GM12875 (cell line): ENCODE measurements at regions not wholly inside any gene's neighbourhood (a gene's known extent, or its start where the extent isn't known, plus 50 kb on each side); places are given as distances from the start of the nearest gene placed in this dataset.

Experiments used
- H3K4me3 ChIP-seq: one replicate; pipeline ENCODE4 v1.5.1; 2011; ENCODE audit warnings: low read depth, low read length, control low read depth
- TF ChIP-seq, protein P1 (sequence below): IDR thresholded peaks from 2 replicates; pipeline ENCODE4 v1.5.1; 2011; ENCODE audit warnings: low read depth, mild to moderate bottlenecking, control low read depth, inconsistent platforms, low read length, moderate library complexity, borderline replicate concordance; ENCODE audit not compliant: insufficient read depth

DNA sequence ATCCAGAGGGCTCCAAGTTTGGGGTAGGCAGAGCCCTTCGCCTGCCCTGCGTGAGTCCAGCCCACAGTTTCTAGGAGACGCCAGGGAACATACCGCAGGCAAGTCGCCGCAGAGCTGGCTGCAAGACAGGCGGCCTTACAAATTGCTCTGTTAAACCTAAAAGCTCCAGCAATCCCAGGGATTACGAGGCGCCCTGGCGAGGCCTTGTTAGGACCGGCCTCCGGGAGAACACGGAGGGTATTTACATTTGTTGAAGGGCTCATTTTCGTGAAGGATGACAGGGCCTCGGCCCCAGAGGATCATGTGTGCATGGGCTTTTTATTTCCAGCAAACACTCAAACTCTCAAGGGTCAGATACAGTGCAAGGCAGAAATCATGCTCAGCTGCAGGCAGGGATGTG is 77.6 kb upstream of the FOXF1 start:
- TF ChIP-seq, protein P1, sequence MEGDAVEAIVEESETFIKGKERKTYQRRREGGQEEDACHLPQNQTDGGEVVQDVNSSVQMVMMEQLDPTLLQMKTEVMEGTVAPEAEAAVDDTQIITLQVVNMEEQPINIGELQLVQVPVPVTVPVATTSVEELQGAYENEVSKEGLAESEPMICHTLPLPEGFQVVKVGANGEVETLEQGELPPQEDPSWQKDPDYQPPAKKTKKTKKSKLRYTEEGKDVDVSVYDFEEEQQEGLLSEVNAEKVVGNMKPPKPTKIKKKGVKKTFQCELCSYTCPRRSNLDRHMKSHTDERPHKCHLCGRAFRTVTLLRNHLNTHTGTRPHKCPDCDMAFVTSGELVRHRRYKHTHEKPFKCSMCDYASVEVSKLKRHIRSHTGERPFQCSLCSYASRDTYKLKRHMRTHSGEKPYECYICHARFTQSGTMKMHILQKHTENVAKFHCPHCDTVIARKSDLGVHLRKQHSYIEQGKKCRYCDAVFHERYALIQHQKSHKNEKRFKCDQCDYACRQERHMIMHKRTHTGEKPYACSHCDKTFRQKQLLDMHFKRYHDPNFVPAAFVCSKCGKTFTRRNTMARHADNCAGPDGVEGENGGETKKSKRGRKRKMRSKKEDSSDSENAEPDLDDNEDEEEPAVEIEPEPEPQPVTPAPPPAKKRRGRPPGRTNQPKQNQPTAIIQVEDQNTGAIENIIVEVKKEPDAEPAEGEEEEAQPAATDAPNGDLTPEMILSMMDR = no peak
- H3K4me3 ChIP-seq = no peak overlapping the region

DNA sequence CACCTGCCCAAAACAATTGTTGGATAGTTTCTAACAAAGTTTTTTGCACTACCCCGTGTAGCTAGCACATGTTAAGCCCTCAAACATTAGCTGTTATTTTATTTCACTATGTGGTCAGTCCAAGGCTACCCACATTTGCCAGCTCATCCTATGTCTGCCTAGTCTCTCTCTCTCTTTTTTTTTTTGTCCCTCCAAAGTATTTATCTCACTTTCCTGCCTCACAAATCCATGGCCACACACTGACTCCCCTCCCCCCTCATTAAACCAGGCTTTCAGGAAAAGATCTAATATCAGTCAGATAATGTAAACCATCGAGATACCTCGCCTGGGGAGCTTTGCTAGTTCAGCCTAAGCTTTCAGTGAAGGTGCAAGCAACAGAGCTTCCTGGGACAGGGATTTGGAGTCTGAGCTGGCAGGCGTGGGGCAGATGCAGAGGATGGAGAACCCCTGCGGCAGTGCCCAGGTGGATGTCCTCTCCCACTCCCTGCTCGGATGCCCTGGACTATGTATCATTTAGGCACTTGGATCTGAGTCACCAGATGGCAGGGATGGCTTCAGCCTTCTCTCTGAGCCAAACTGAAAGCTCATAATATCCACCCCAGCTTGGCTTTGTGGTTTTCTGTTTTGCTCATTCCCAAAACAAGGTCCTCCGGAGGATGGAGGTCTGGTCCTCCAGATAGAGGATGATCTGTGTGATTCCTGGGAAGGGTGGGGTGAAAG is 73.7 kb upstream of the FOXF1 start:
- H3K4me3 ChIP-seq = no peak overlapping the region
- TF ChIP-seq, protein P1 = no peak

DNA sequence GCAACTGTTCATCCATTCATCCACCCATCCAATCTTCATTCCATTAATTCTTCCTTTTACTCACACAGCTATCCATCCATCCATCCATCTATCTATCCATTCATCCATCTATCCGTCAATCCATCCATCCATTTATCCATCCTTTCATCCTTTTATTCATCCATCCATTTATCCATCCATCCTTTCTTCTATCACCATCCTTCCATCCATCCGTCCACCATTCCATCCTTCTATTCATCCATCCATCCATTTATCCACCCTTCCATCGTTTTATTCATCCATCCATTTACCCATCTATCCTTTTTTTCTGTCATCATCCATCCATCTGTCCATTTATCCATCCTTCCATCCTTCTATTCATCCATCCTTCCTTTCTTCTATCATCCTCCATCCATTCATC is 73.0 kb upstream of the FOXF1 start:
- TF ChIP-seq, protein P1 = no peak
- H3K4me3 ChIP-seq = no peak overlapping the region

DNA sequence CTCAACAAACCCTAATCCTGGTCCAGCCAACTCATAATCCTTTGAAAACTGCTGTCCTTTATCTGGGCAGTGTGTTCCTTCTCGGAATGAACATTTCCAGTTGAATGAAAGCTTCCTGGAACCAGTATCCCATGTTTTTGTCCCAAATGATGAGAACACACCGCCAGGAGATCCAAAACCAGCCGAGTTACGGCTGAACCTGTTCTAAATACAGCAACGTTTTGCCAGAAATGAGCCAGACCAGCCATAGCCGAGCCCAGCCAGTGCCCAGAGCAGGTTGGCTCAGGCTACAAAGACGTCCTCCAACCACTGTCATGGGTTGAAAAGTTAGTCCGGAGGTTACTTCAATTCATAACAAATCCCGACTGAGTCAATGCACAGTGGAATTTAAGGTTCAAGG is 67.6 kb upstream of the FOXF1 start:
- TF ChIP-seq, protein P1 = no peak

DNA sequence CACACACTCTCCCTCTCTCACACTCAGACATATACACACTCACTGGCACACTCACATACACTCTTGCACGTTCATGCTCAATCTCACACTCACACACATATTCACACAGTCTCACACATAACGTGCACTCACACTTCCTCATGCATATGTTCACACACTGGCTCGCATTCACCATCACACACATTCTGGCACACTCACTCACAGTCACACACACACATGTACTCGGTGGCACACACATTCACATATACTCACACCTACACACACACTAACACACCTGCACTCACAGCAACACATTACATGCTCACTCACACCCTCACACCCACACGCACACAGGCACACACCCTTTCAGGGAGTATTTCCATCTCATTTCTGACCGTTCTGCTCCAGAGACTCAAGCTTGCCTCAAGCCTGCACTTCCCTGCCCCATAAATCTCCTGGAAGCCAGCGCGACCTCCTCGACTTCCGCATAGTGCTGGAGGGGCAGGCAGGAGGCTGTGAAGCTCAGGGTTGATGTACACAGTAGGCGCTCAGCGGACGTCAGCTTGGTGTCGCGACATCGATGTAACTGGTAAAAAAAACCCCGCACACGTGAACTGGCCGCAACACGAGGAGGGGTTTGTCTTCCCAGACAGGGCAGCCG is 66.7 kb upstream of the FOXF1 start:
- TF ChIP-seq, protein P1 = no peak
- no peak overlapping the region for H3K4me3 ChIP-seq

More for the DNA sequence above, 67.6 kb upstream of the FOXF1 start:
- H3K4me3 ChIP-seq = no peak overlapping the region

DNA sequence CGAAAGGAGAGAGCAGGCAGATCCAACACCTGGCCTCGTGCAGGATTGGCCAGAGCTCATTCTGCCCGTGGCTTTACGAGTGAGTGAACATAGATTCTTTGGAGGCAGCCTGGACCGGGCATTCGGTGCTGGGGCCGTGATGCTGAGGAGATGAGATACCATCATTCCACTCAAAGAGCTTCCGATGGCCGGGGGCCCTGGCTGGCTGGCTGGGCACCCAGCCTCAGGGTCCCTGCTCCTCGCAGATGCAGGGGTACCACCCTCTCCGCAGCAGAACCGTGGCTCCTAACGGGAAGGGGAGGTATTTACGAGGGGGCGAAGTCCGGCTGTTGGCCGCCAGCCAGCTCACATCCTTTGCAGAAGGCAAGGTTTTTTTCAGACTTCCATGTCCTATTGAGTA is 66.1 kb upstream of the FOXF1 start:
- TF ChIP-seq, protein P1 = no peak
- no peak overlapping the region for H3K4me3 ChIP-seq

DNA sequence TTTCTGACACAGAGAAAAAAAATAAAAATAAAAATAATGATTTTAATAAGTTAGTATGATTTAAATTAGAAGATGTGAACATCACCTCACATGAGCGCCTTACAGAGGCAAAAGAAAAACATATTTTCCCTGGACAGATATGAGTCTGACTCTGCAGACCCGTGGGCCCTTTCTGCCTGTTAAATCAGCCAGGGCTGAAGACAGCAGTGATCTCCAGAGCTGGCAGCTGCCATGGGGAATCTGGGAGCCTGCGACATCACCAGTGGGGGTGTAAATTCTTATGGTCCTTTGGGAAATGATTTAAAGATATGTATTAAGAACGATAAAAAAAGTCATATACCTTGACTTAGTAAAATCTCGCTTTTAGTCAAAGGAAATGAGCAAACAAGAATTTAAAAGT is 65.7 kb upstream of the FOXF1 start:
- TF ChIP-seq, protein P1 = no peak
- H3K4me3 ChIP-seq = no peak overlapping the region
